ENCODE measurements at regions not wholly inside any gene's neighbourhood (a gene's known extent, or its start where the extent isn't known, plus 50 kb on each side); places are given as distances from the start of the nearest gene placed in this dataset.
"Not testable (repeated sequence)": the region's sequence is repeated elsewhere in the genome, so short reads cannot be mapped to it uniquely, and the experiment has no call there.

GRCh38 chr7:112580717-112581435 lies 100.1 kb downstream of the LSMEM1 start:
- 94% methylated on average over 5 of the region's 5 CpGs for WGBS
- Histone ChIP-seq H3K4me3 (no peak overlapping the region), H3K27me3 (no peaks in the 10 kb centered on the region), H3K9me3 (no peaks in the 10 kb centered on the region), H3K4me1 (no peaks in the 10 kb centered on the region), H3K36me3 (no peaks in the 10 kb centered on the region), H3K27ac (no peak overlapping the region)
- no peak for TF ChIP-seq CTCF (IDR thresholded peaks at IDR 0.05)
- no peak for TF ChIP-seq POLR2AphosphoS5 (IDR thresholded peaks at IDR 0.05)
- no peak for TF ChIP-seq POLR2A (IDR thresholded peaks at IDR 0.05)
- TF ChIP-seq EP300 (IDR thresholded peaks at IDR 0.05) = no peak
- no peak for DNase-seq (ENCODE audit: low spot score in 2 of 2)

GRCh38 chr7:112581529-112581928 lies 100.7 kb downstream of the LSMEM1 start:
- no peak for TF ChIP-seq POLR2A (IDR thresholded peaks at IDR 0.05)
- no peak for TF ChIP-seq POLR2AphosphoS5 (IDR thresholded peaks at IDR 0.05)
- TF ChIP-seq EP300 (IDR thresholded peaks at IDR 0.05) = no peak
- no peak for TF ChIP-seq CTCF (IDR thresholded peaks at IDR 0.05)
- Histone ChIP-seq H3K27ac (no peak overlapping the region), H3K36me3 (no peaks in the 10 kb centered on the region), H3K9me3 (no peaks in the 10 kb centered on the region), H3K4me3 (no peak overlapping the region), H3K4me1 (no peaks in the 10 kb centered on the region), H3K27me3 (no peaks in the 10 kb centered on the region)
- DNase-seq (ENCODE audit: low spot score in 2 of 2) = no peak

GRCh38 chr7:112584290-112584689 lies 103.5 kb downstream of the LSMEM1 start:
- Histone ChIP-seq H3K9me3 (no peaks in the 10 kb centered on the region), H3K4me1 (no peaks in the 10 kb centered on the region), H3K27ac (no peak overlapping the region), H3K4me3 (no peak overlapping the region), H3K36me3 (no peaks in the 10 kb centered on the region), H3K27me3 (no peaks in the 10 kb centered on the region)
- TF ChIP-seq EP300 (IDR thresholded peaks at IDR 0.05) = no peak
- TF ChIP-seq POLR2AphosphoS5 (IDR thresholded peaks at IDR 0.05) = no peak
- TF ChIP-seq CTCF (IDR thresholded peaks at IDR 0.05) = no peak
- no peak for TF ChIP-seq POLR2A (IDR thresholded peaks at IDR 0.05)
- WGBS = 24% methylated on average over 2 of the region's 2 CpGs
- DNase-seq (ENCODE audit: low spot score in 2 of 2) = no peak

GRCh38 chr7:112587504-112587903 lies 106.7 kb downstream of the LSMEM1 start:
- DNase-seq (ENCODE audit: low spot score in 2 of 2) = no peak
- Histone ChIP-seq H3K36me3 (no peaks in the 10 kb centered on the region), H3K4me1 (no peaks in the 10 kb centered on the region), H3K9me3 (no peaks in the 10 kb centered on the region), H3K27me3 (no peaks in the 10 kb centered on the region), H3K4me3 (no peak overlapping the region), H3K27ac (no peak overlapping the region)
- no peak for TF ChIP-seq POLR2AphosphoS5 (IDR thresholded peaks at IDR 0.05)
- TF ChIP-seq POLR2A (IDR thresholded peaks at IDR 0.05) = no peak
- no peak for TF ChIP-seq EP300 (IDR thresholded peaks at IDR 0.05)
- no peak for TF ChIP-seq CTCF (IDR thresholded peaks at IDR 0.05)
- 84% methylated on average over 4 of the region's 4 CpGs for WGBS

- DNase-seq (ENCODE audit: low spot score in 2 of 2); H3K4me1 ChIP-seq; H3K9me3 ChIP-seq; H3K27ac ChIP-seq; H3K36me3 ChIP-seq; H3K27me3 ChIP-seq; H3K4me3 ChIP-seq: not testable (repeated sequence)
- 81% methylated on average over 4 of the region's 4 CpGs for WGBS
Measured at GRCh38 chr7:112592565-112593263, 111.9 kb downstream of the LSMEM1 start.

Measured in suprapubic skin (tissue), 4 donors.